Loucy (cell line): ENCODE measurements at regions not wholly inside any gene's neighbourhood (a gene's known extent, or its start where the extent isn't known, plus 50 kb on each side); places are given as distances from the start of the nearest gene placed in this dataset.

Experiments
- CTCF ChIP-seq: fragments of 200-600 bp; sonication (generic); conservative IDR thresholded peaks from 2 replicates; pipeline ENCODE4 v1.5.1; 2014; ENCODE audit warnings: mild to moderate bottlenecking, antibody characterized with exemption, low read length
- EZH2phosphoT487 ChIP-seq: fragments of 200-600 bp; IDR thresholded peaks from 2 replicates; pipeline ENCODE4 v1.6.1; 2018; ENCODE audit warnings: antibody characterized with exemption, mild to moderate bottlenecking, moderate library complexity, borderline replicate concordance

- TF ChIP-seq CTCF (no peak), EZH2phosphoT487 (no peak)
These were observed 1522.6 kb downstream of the FAM181B start for GRCh38 chr11:81211050-81211449.
